ENCODE measurements at regions not wholly inside any gene's neighbourhood (a gene's known extent, or its start where the extent isn't known, plus 50 kb on each side); places are given as distances from the start of the nearest gene placed in this dataset.

GRCh38 chr2:120473522-120474271 lies 127.8 kb downstream of the INHBB start (continued):
- TF ChIP-seq NANOG (IDR thresholded peaks at IDR 0.05; ENCODE audit: borderline replicate concordance) (no peak), REST (IDR thresholded peaks at IDR 0.05; ENCODE audit: unreplicated experiment) (no peak)

GRCh38 chr2:120474486-120474885 lies 128.6 kb downstream of the INHBB start:
- H3K27ac Mint-ChIP-seq: no peak overlapping the region
- no peak for TF ChIP-seq ZNF331 (CRISPR knock-in tag; IDR thresholded peaks at IDR 0.05; ENCODE audit: low read depth)
- no peak for TF ChIP-seq CREB1 (CRISPR knock-in tag; IDR thresholded peaks at IDR 0.05; ENCODE audit: low read depth)
- TF ChIP-seq EZH2phosphoT487 (IDR thresholded peaks at IDR 0.05; ENCODE audit: unreplicated experiment): no peak
- no peak for TF ChIP-seq JUNB (IDR thresholded peaks at IDR 0.05; ENCODE audit: unreplicated experiment)
- TF ChIP-seq ETS1 (IDR thresholded peaks at IDR 0.05): no peak
- no peak for TF ChIP-seq CTCF (conservative IDR thresholded peaks at IDR 0.05; ENCODE audit: low read depth in 2 of 2)
- TF ChIP-seq REST (IDR thresholded peaks at IDR 0.05; ENCODE audit: unreplicated experiment): no peak
- no peak for TF ChIP-seq STAT1 (IDR thresholded peaks at IDR 0.05; ENCODE audit: unreplicated experiment)

More at GRCh38 chr2:120474486-120474885, 128.6 kb downstream of the INHBB start:
- no peaks in the 10 kb centered on the region for H3K36me3 Mint-ChIP-seq (ENCODE audit: low read depth)
- no peak overlapping the region for H3K4me2 ChIP-seq
- no peaks in the 10 kb centered on the region for H3K4me1 Mint-ChIP-seq
- H3K4me3 Mint-ChIP-seq: no peak overlapping the region
- H3K9me2 ChIP-seq (ENCODE audit: insufficient read depth): no peaks in the 10 kb centered on the region
- H3K9me3 Mint-ChIP-seq: no peaks in the 10 kb centered on the region
- no peaks in the 10 kb centered on the region for H3K4me1 ChIP-seq (ENCODE audit: insufficient read depth)
- peaks cover 45% of the 10 kb centered on the region for H3K27me3 ChIP-seq (ENCODE audit: insufficient read depth)
- H3K4me3 ChIP-seq: no peak overlapping the region
- H3K27ac ChIP-seq (ENCODE audit: low read depth): no peak overlapping the region
- no peaks in the 10 kb centered on the region for H3K79me2 ChIP-seq (replicated peaks; ENCODE audit: insufficient read depth)
- ATAC-seq: no peak
- H3K27me3 Mint-ChIP-seq (ENCODE audit: insufficient read depth, low read depth, poor library complexity): peaks cover 35% of the 10 kb centered on the region
- H2AFZ ChIP-seq: no peak overlapping the region
- DNase-seq (ENCODE audit: low spot score): no peak
- H3F3A ChIP-seq (replicated peaks; ENCODE audit: low read depth): no peaks in the 10 kb centered on the region
- H3K36me3 ChIP-seq (ENCODE audit: insufficient read depth): no peaks in the 10 kb centered on the region
- H4K20me1 ChIP-seq (replicated peaks; ENCODE audit: insufficient read depth): no peaks in the 10 kb centered on the region
